SK-N-MC (cell line): ENCODE measurements at regions not wholly inside any gene's neighbourhood (a gene's known extent, or its start where the extent isn't known, plus 50 kb on each side); places are given as distances from the start of the nearest gene placed in this dataset.
"Not testable (repeated sequence)": the region's sequence is repeated elsewhere in the genome, so short reads cannot be mapped to it uniquely, and the experiment has no call there.

Experiments used
- DNase-seq: peaks from one replicate; pipeline ENCODE4 v3.0.0-alpha.2; 2011; ENCODE audit warnings: low read depth, low spot score
- H3K27ac ChIP-seq: fragments of 200-600 bp; sonication (generic); 2 replicates; pipeline ENCODE4 v1.5.1; 2016; ENCODE audit warnings: mixed run types
- H3K36me3 ChIP-seq: fragments of 200-600 bp; sonication (generic); 2 replicates; pipeline ENCODE4 v1.6.1; 2017; ENCODE audit warnings: antibody characterized with exemption, low read length, mixed read lengths; ENCODE audit not compliant: insufficient read depth
- H3K4me3 ChIP-seq: fragments of 200-600 bp; sonication (generic); 2 replicates; pipeline ENCODE4 v1.5.1; 2016
- H3K9ac ChIP-seq: fragments of 200-600 bp; sonication (generic); 2 replicates; pipeline ENCODE4 v1.8.0; 2017; ENCODE audit warnings: mixed run types, mixed read lengths; ENCODE audit not compliant: insufficient read length
- H3K9me3 ChIP-seq: fragments of 200-600 bp; sonication (generic); 2 replicates; pipeline ENCODE4 v1.6.1; 2017; ENCODE audit warnings: low read depth, mild to moderate bottlenecking, antibody characterized with exemption, low read length, moderate library complexity, mixed read lengths
- EZH2 ChIP-seq: fragments of 200-600 bp; sonication (generic); IDR thresholded peaks from one replicate; pipeline ENCODE4 v1.6.1; 2017; ENCODE audit warnings: antibody characterized with exemption
- FOXP2 ChIP-seq: optimal IDR thresholded peaks from 2 replicates; pipeline ENCODE3; 2011; ENCODE audit warnings: mild to moderate bottlenecking, moderate library complexity; ENCODE audit not compliant: insufficient read depth; ENCODE audit errors: extremely low read length, control extremely low read depth
- POLR2AphosphoS5 ChIP-seq: IDR thresholded peaks from 2 replicates; pipeline ENCODE4 v1.6.1; 2012; ENCODE audit warnings: mild to moderate bottlenecking, low read depth, low read length, borderline replicate concordance

DNA sequence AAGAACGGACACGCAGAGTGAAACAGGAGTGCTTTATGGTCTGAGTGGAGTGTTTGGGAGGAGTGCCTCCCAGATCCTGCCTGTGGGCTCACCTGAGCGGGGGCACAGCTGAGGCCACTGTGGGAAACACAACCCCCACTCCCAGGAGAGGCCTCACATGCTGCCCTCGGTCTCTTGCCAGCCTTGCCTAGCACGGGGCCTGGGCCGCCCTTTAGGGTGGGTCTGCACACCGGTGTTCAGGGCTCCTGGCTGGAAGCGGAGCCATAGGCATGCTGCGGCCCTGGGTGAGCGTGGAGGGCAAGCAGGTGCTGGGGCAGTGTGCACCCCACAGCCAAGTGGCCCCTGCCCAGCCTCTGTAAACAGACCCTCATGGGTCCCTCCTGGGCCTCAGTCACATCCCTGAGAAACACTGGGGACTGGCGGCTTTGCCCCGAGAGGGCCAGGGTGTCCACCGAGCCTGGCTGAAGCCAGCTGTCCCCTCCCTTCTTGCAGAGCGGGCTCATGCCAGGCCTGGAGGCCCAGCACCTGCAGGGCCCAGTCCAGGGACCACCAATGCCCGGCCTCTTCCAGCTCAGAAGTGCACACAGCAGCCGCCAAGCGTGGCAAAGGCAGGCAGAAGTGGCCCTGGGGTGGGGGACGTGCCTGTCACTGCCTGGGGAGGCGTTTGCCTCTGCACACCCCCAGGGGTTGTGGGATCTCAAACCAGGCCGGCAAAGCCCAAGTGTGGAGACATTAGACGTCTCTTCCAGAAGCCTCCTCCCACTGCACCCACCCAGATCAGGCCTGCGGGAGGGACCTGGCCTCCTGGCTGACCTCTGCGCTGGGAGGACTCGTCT lies 305.9 kb downstream of the CCDC74A start:
- DNase-seq, H3K36me3 ChIP-seq, H3K9me3 ChIP-seq, H3K9ac ChIP-seq, H3K4me3 ChIP-seq, H3K27ac ChIP-seq: not testable (repeated sequence)

DNA sequence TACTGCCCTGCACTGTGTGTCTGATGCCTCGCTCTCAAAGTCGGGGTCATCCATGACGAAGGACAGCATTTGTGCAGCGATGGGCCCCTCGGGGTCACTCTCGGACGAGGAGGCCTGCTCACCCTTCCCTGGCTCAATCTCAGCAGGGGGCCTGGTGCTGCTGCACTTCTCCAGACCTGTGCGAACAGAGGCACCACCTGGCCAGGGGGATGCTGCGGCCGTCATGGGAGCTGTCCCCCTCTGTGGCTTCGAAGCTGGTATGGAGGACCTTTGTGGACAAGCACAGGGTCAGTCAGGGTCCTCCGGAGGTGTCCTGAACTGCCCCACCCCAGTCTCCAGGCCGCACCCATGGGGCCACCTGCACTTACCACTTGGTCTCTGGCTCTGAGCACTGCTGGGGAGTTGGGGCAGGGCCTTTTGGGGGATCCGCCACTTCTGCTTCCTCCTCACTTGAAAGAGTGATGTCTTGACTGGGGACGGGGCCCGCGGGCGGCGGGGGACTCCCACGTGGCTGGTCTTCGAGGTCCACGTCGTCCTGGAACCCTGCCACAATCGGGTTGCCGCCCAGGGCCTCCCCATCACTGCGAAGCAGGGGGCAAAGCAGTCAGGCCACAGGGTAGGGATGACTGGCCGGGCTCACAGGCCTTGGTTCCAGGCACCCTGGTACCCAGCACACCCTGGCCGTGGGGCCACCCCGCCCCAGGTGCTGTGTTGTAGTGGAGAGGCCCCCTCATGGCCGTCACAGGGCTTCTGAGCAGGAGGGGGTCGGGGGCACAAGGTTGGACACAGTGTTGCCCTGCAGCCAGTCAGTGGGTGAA lies 306.7 kb downstream of the CCDC74A start:
- H3K9ac ChIP-seq, H3K27ac ChIP-seq: not testable (repeated sequence)

GRCh38 chr2:131835022-131835421 lies 307.3 kb downstream of the CCDC74A start:
- not testable (repeated sequence) for H3K9me3 ChIP-seq, DNase-seq, H3K9ac ChIP-seq

More for the DNA sequence above, 306.7 kb downstream of the CCDC74A start:
- not testable (repeated sequence) for H3K36me3 ChIP-seq, H3K4me3 ChIP-seq, H3K9me3 ChIP-seq, DNase-seq

GRCh38 chr2:131835621-131836091 lies 308.0 kb downstream of the CCDC74A start:
- no peaks in the 10 kb centered on the region for H3K9me3 ChIP-seq
- TF ChIP-seq FOXP2 (no peak), EZH2 (no peak), POLR2AphosphoS5 (no peak)
- no peak overlapping the region for H3K4me3 ChIP-seq
- no peak overlapping the region for H3K27ac ChIP-seq
- H3K36me3 ChIP-seq = no peaks in the 10 kb centered on the region
- no peak for DNase-seq
- no peak overlapping the region for H3K9ac ChIP-seq

More at GRCh38 chr2:131835022-131835421, 307.3 kb downstream of the CCDC74A start:
- H3K27ac ChIP-seq, H3K36me3 ChIP-seq, H3K4me3 ChIP-seq: not testable (repeated sequence)

GRCh38 chr2:131836116-131836515 lies 308.4 kb downstream of the CCDC74A start:
- not testable (repeated sequence) for H3K9ac ChIP-seq, DNase-seq

GRCh38 chr2:131844044-131844443 lies 316.4 kb downstream of the CCDC74A start:
- not testable (repeated sequence) for H3K9me3 ChIP-seq, H3K27ac ChIP-seq, DNase-seq, H3K9ac ChIP-seq, H3K4me3 ChIP-seq, H3K36me3 ChIP-seq

More at GRCh38 chr2:131836116-131836515, 308.4 kb downstream of the CCDC74A start:
- not testable (repeated sequence) for H3K36me3 ChIP-seq, H3K27ac ChIP-seq, H3K4me3 ChIP-seq, H3K9me3 ChIP-seq

DNA sequence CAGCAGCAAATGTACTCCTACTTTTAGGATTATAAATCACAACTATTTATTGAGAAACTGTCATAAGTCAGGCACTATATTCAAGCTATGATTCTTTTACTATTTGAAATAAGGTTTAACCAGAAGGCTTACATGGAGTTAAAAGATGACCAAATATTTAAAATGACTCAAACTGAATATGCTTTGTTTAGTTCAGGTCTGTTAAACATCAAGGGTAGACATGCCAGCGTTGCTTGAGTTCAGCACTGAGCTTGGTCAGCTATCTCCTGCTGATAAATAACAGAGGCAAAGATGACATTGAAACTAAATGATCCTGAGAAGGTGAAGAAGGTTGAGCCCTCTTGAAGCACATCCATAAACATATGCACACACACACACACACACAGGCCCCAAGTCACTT lies 305.6 kb downstream of the ANKRD30BL start:
- not testable (repeated sequence) for H3K27ac ChIP-seq, H3K4me3 ChIP-seq, H3K9ac ChIP-seq, DNase-seq, H3K9me3 ChIP-seq, H3K36me3 ChIP-seq

GRCh38 chr2:131858197-131858596 lies 303.6 kb downstream of the ANKRD30BL start:
- H3K27ac ChIP-seq, H3K4me3 ChIP-seq, H3K9ac ChIP-seq, DNase-seq, H3K9me3 ChIP-seq, H3K36me3 ChIP-seq: not testable (repeated sequence)
